ENCODE measurements at regions not wholly inside any gene's neighbourhood (a gene's known extent, or its start where the extent isn't known, plus 50 kb on each side); places are given as distances from the start of the nearest gene placed in this dataset.
"Not testable (repeated sequence)": the region's sequence is repeated elsewhere in the genome, so short reads cannot be mapped to it uniquely, and the experiment has no call there.

DNA sequence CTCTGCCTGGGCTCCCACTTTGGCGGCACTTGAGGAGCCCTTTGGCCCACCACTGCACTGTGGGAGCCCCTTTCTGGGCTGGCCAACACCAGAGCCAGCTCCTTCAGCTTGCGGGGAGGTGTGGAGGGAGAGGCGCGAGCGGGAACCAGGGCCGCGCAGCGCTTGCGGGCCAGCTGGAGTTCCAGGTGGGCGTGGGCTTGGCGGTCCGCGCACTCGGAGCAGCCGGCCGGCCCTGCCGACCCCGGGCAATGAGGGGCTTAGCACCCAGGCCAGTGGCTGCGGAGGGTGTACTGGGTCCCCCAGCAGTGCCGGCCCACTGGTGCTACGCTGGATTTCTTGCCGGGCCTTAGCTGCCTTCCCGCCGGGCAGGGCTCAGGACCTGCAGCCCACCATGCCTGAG is 178.2 kb upstream of the MYO3A start:
- not testable (repeated sequence) for TF ChIP-seq CTCF, POLR2A (IDR thresholded peaks at IDR 0.05)
